Tibial nerve (tissue), 4 donors: ENCODE measurements at regions not wholly inside any gene's neighbourhood (a gene's known extent, or its start where the extent isn't known, plus 50 kb on each side); places are given as distances from the start of the nearest gene placed in this dataset.

Experiments used
- CTCF ChIP-seq, 5 experiments: fragments of 200-600 bp in 3 of 5; fragments of 450-650 bp in 2 of 5; sonication (generic) in 3 of 5; IDR thresholded peaks; one replicate each; pipeline ENCODE4 v1.5.1; 2016 to 2019; ENCODE audit warnings: antibody characterized with exemption in 5 of 5, mild to moderate bottlenecking in 3 of 5, moderate library complexity in 2 of 5
- EP300 ChIP-seq, 2 donors: sonication (generic); formaldehyde crosslinking; IDR thresholded peaks; one replicate each; pipeline ENCODE4 v1.6.1; 2017; ENCODE audit warnings: antibody characterized with exemption in 2 of 2, mild to moderate bottlenecking in 1 of 2

- TF ChIP-seq CTCF (IDR thresholded peaks at IDR 0.05) (no peak), EP300 (IDR thresholded peaks at IDR 0.05) (no peak)
Observed at GRCh38 chr2:58896638-58897037, 655.5 kb upstream of the FANCL start.
